ENCODE measurements at regions not wholly inside any gene's neighbourhood (a gene's known extent, or its start where the extent isn't known, plus 50 kb on each side); places are given as distances from the start of the nearest gene placed in this dataset.

GRCh38 chr9:100838857-100839256, 189.7 kb upstream of the PLPPR1 start:
- Histone ChIP-seq H3K9me3 (no peaks in the 10 kb centered on the region), H3K4me1 (no peaks in the 10 kb centered on the region), H3K36me3 (no peaks in the 10 kb centered on the region), H3K27me3 (ENCODE audit: low read depth) (no peaks in the 10 kb centered on the region), H3K27ac (no peak overlapping the region), H3K4me3 (no peak overlapping the region)
- ATAC-seq (no peak), DNase-seq (no peak)
- intact Hi-C loops (cut with DNase I): no loop called here
- TF ChIP-seq CTCF (IDR thresholded peaks at IDR 0.05): no peak

GRCh38 chr9:100848726-100849125, 179.8 kb upstream of the PLPPR1 start:
- DNase-seq: no peak
- no peak overlapping the region for H3K27ac ChIP-seq
- no peak for ATAC-seq
- no peak overlapping the region for H3K4me3 ChIP-seq
- no peak for TF ChIP-seq CTCF (IDR thresholded peaks at IDR 0.05)
- intact Hi-C loops (cut with DNase I): no loop called here
- H3K4me1 ChIP-seq: no peaks in the 10 kb centered on the region
- no peaks in the 10 kb centered on the region for H3K36me3 ChIP-seq
- H3K9me3 ChIP-seq: no peaks in the 10 kb centered on the region
- H3K27me3 ChIP-seq (ENCODE audit: low read depth): no peaks in the 10 kb centered on the region

GRCh38 chr9:100852088-100852487, 176.4 kb upstream of the PLPPR1 start:
- H3K4me3 ChIP-seq: no peak overlapping the region

GRCh38 chr9:100856238-100856637, 172.3 kb upstream of the PLPPR1 start:
- H3K9me3 ChIP-seq: no peaks in the 10 kb centered on the region
- no peaks in the 10 kb centered on the region for H3K4me1 ChIP-seq
- intact Hi-C loops (cut with DNase I): no loop called here
- H3K36me3 ChIP-seq: no peaks in the 10 kb centered on the region
- TF ChIP-seq CTCF (IDR thresholded peaks at IDR 0.05): no peak
- no peak overlapping the region for H3K4me3 ChIP-seq
- DNase-seq: no peak
- H3K27ac ChIP-seq: no peak overlapping the region
- ATAC-seq: no peak
- H3K27me3 ChIP-seq (ENCODE audit: low read depth): no peaks in the 10 kb centered on the region

More at GRCh38 chr9:100852088-100852487, 176.4 kb upstream of the PLPPR1 start:
- no peak for DNase-seq
- H3K9me3 ChIP-seq: no peaks in the 10 kb centered on the region
- no peaks in the 10 kb centered on the region for H3K4me1 ChIP-seq
- intact Hi-C loops (cut with DNase I): no loop called here
- no peaks in the 10 kb centered on the region for H3K27me3 ChIP-seq (ENCODE audit: low read depth)
- no peak for TF ChIP-seq CTCF (IDR thresholded peaks at IDR 0.05)
- no peak for ATAC-seq
- H3K27ac ChIP-seq: no peak overlapping the region
- no peaks in the 10 kb centered on the region for H3K36me3 ChIP-seq

- ATAC-seq: no peak
- TF ChIP-seq CTCF (IDR thresholded peaks at IDR 0.05): no peak
Measured at GRCh38 chr9:100865111-100865510, 163.4 kb upstream of the PLPPR1 start.

GRCh38 chr9:100865648-100866047, 162.9 kb upstream of the PLPPR1 start:
- ATAC-seq (no peak), DNase-seq (no peak)
- no peak overlapping the region for H3K27ac ChIP-seq
- no peak for TF ChIP-seq CTCF (IDR thresholded peaks at IDR 0.05)
- no peaks in the 10 kb centered on the region for H3K4me1 ChIP-seq
- intact Hi-C loops (cut with DNase I): no loop called here
- no peaks in the 10 kb centered on the region for H3K36me3 ChIP-seq
- H3K27me3 ChIP-seq (ENCODE audit: low read depth): no peaks in the 10 kb centered on the region
- H3K4me3 ChIP-seq: no peak overlapping the region
- no peaks in the 10 kb centered on the region for H3K9me3 ChIP-seq

More at GRCh38 chr9:100865111-100865510, 163.4 kb upstream of the PLPPR1 start:
- DNase-seq: no peak
- intact Hi-C loops (cut with DNase I): no loop called here
- Histone ChIP-seq H3K4me1 (no peaks in the 10 kb centered on the region), H3K4me3 (no peak overlapping the region), H3K9me3 (no peaks in the 10 kb centered on the region), H3K27ac (no peak overlapping the region), H3K27me3 (ENCODE audit: low read depth) (no peaks in the 10 kb centered on the region), H3K36me3 (no peaks in the 10 kb centered on the region)

Measured in lower lobe of right lung (tissue), 2 donors.